GM12878 (cell line): ENCODE measurements at regions not wholly inside any gene's neighbourhood (a gene's known extent, or its start where the extent isn't known, plus 50 kb on each side); places are given as distances from the start of the nearest gene placed in this dataset.

Experiments
- BMI1 ChIP-seq: fragments of 450-650 bp; IDR thresholded peaks from 2 replicates; pipeline ENCODE4 v1.6.1; 2016; ENCODE audit warnings: mild to moderate bottlenecking, moderate library complexity, borderline replicate concordance
- CBX3 ChIP-seq: fragments of 200-600 bp; sonication (generic); IDR thresholded peaks from 2 replicates; pipeline ENCODE4 v1.6.1; 2016; ENCODE audit warnings: low read depth, borderline replicate concordance
- ESRRA ChIP-seq: IDR thresholded peaks from 2 replicates; pipeline ENCODE4 v1.6.1; 2012; ENCODE audit warnings: mild to moderate bottlenecking, low read length, improper control_type of control experiment
- GATAD2B ChIP-seq: fragments of 450-650 bp; conservative IDR thresholded peaks from 2 replicates; pipeline ENCODE4 v1.6.1; 2017; ENCODE audit warnings: low read depth, mild to moderate bottlenecking, moderate library complexity
- HDAC6 ChIP-seq: fragments of 200-600 bp; sonication (generic); IDR thresholded peaks from one replicate; pipeline ENCODE4 v1.8.0; 2017; ENCODE audit warnings: antibody characterized with exemption; ENCODE audit not compliant: unreplicated experiment
- RAD21 ChIP-seq: IDR thresholded peaks from 2 replicates; pipeline ENCODE4 v1.6.1; 2011; ENCODE audit warnings: mild to moderate bottlenecking, low read depth, low read length, moderate library complexity; ENCODE audit not compliant: insufficient read depth
- RUNX3 ChIP-seq: IDR thresholded peaks from 2 replicates; pipeline ENCODE4 v1.6.1; 2012; ENCODE audit warnings: low read length, inconsistent platforms
- SMC3 ChIP-seq: IDR thresholded peaks from 2 replicates; pipeline ENCODE4 v1.6.1; 2011; ENCODE audit warnings: low read length, improper control_type of control experiment, borderline replicate concordance
- ZBED1 ChIP-seq: IDR thresholded peaks from 2 replicates; pipeline ENCODE4 v1.6.1; 2016; ENCODE audit warnings: borderline replicate concordance
- TF ChIP-seq, protein P1 (sequence below): fragments of 450-650 bp; IDR thresholded peaks from 2 replicates; pipeline ENCODE4 v1.6.1; 2016; ENCODE audit warnings: mild to moderate bottlenecking, moderate library complexity, borderline replicate concordance
- TF ChIP-seq, protein P2 (sequence below): fragments of 450-650 bp; IDR thresholded peaks from 2 replicates; pipeline ENCODE4 v1.6.1; 2018; ENCODE audit warnings: mild to moderate bottlenecking, low read depth, moderate library complexity; ENCODE audit not compliant: partially characterized antibody
- TF ChIP-seq, protein P3 (sequence below): IDR thresholded peaks from 2 replicates; pipeline ENCODE4 v1.6.1; 2012; ENCODE audit warnings: low read depth, low read length, improper control_type of control experiment

DNA sequence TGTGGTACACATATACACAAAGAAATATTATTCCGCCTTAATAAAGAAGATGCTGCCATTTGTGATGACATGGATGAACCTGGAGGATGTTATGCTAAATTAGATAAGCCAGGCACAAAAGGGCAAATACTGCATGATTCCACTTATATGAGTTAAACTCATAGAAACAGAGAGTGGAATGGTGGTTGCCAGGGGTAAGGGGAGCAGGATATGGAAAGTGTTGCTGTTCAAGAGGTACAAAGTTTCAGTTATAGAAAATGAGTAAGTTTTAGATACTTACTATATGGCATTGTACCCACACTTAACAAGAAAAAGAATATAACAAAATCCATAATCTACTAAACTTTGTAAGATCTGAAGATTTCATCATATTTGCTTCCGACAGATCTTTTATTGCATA, 252.2 kb downstream of the SYK start (continued):
- TF ChIP-seq, protein P1, sequence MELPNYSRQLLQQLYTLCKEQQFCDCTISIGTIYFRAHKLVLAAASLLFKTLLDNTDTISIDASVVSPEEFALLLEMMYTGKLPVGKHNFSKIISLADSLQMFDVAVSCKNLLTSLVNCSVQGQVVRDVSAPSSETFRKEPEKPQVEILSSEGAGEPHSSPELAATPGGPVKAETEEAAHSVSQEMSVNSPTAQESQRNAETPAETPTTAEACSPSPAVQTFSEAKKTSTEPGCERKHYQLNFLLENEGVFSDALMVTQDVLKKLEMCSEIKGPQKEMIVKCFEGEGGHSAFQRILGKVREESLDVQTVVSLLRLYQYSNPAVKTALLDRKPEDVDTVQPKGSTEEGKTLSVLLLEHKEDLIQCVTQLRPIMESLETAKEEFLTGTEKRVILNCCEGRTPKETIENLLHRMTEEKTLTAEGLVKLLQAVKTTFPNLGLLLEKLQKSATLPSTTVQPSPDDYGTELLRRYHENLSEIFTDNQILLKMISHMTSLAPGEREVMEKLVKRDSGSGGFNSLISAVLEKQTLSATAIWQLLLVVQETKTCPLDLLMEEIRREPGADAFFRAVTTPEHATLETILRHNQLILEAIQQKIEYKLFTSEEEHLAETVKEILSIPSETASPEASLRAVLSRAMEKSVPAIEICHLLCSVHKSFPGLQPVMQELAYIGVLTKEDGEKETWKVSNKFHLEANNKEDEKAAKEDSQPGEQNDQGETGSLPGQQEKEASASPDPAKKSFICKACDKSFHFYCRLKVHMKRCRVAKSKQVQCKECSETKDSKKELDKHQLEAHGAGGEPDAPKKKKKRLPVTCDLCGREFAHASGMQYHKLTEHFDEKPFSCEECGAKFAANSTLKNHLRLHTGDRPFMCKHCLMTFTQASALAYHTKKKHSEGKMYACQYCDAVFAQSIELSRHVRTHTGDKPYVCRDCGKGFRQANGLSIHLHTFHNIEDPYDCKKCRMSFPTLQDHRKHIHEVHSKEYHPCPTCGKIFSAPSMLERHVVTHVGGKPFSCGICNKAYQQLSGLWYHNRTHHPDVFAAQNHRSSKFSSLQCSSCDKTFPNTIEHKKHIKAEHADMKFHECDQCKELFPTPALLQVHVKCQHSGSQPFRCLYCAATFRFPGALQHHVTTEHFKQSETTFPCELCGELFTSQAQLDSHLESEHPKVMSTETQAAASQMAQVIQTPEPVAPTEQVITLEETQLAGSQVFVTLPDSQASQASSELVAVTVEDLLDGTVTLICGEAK = no peak
- TF ChIP-seq RUNX3 (no peak), SMC3 (no peak), GATAD2B (no peak), RAD21 (no peak), BMI1 (no peak), ZBED1 (no peak), ESRRA (no peak), CBX3 (no peak), HDAC6 (no peak)
- TF ChIP-seq, protein P2, sequence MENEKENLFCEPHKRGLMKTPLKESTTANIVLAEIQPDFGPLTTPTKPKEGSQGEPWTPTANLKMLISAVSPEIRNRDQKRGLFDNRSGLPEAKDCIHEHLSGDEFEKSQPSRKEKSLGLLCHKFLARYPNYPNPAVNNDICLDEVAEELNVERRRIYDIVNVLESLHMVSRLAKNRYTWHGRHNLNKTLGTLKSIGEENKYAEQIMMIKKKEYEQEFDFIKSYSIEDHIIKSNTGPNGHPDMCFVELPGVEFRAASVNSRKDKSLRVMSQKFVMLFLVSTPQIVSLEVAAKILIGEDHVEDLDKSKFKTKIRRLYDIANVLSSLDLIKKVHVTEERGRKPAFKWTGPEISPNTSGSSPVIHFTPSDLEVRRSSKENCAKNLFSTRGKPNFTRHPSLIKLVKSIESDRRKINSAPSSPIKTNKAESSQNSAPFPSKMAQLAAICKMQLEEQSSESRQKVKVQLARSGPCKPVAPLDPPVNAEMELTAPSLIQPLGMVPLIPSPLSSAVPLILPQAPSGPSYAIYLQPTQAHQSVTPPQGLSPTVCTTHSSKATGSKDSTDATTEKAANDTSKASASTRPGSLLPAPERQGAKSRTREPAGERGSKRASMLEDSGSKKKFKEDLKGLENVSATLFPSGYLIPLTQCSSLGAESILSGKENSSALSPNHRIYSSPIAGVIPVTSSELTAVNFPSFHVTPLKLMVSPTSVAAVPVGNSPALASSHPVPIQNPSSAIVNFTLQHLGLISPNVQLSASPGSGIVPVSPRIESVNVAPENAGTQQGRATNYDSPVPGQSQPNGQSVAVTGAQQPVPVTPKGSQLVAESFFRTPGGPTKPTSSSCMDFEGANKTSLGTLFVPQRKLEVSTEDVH = no peak
- TF ChIP-seq, protein P3, sequence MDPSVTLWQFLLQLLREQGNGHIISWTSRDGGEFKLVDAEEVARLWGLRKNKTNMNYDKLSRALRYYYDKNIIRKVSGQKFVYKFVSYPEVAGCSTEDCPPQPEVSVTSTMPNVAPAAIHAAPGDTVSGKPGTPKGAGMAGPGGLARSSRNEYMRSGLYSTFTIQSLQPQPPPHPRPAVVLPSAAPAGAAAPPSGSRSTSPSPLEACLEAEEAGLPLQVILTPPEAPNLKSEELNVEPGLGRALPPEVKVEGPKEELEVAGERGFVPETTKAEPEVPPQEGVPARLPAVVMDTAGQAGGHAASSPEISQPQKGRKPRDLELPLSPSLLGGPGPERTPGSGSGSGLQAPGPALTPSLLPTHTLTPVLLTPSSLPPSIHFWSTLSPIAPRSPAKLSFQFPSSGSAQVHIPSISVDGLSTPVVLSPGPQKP = no peak
